HUES6 (cell line): ENCODE measurements at regions not wholly inside any gene's neighbourhood (a gene's known extent, or its start where the extent isn't known, plus 50 kb on each side); places are given as distances from the start of the nearest gene placed in this dataset.

Source experiments
- H3K27ac ChIP-seq: 2 replicates; pipeline ENCODE4 v1.7.0; 2013; ENCODE audit warnings: low read depth, mild to moderate bottlenecking, low read length, inconsistent platforms
- H3K27me3 ChIP-seq: 2 replicates; pipeline ENCODE4 v1.6.1; 2013; ENCODE audit warnings: low read length; ENCODE audit not compliant: control insufficient read depth, insufficient read depth
- H3K36me3 ChIP-seq: 2 replicates; pipeline ENCODE4 v1.6.1; 2013; ENCODE audit warnings: low read length; ENCODE audit not compliant: control insufficient read depth, insufficient read depth
- H3K4me1 ChIP-seq: 2 replicates; pipeline ENCODE4 v1.6.1; 2013; ENCODE audit warnings: low read length; ENCODE audit not compliant: control insufficient read depth, insufficient read depth
- H3K4me3 ChIP-seq: 2 replicates; pipeline ENCODE4 v1.5.1; 2013; ENCODE audit warnings: low read depth, low read length
- H3K9ac ChIP-seq: one replicate; pipeline ENCODE4 v1.6.1; 2013; ENCODE audit warnings: mild to moderate bottlenecking, low read length
- H3K9me3 ChIP-seq: 2 replicates; pipeline ENCODE4 v1.6.1; 2013; ENCODE audit warnings: low read depth, low read length; ENCODE audit not compliant: control insufficient read depth, insufficient read depth

DNA sequence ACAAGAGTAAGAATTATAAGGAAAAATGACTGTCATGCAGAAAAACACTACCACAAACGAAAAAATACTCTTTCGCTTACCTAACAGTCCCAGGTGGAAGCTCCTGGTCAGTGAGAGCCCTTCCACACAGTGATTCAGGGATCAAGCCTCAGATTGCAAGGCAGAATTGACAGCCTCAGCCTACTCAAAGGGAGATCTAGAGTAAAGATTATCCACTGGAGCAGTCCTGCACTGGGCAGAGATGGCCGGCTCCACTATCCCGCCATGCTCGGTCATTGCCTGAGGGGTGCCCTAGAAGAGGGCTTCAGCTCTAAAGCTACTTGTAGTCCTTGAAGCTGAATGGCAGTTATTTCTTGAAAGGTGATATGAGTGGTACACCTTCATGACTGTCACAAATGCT lies 174.7 kb downstream of the TTC8 start:
- H3K4me1 ChIP-seq, result no peaks in the 10 kb centered on the region
- H3K27ac ChIP-seq, result no peak overlapping the region
- 0 out of 2 replicates have a peak, but pooled peaks cover 3% of the 10 kb centered on the region for H3K9me3 ChIP-seq

DNA sequence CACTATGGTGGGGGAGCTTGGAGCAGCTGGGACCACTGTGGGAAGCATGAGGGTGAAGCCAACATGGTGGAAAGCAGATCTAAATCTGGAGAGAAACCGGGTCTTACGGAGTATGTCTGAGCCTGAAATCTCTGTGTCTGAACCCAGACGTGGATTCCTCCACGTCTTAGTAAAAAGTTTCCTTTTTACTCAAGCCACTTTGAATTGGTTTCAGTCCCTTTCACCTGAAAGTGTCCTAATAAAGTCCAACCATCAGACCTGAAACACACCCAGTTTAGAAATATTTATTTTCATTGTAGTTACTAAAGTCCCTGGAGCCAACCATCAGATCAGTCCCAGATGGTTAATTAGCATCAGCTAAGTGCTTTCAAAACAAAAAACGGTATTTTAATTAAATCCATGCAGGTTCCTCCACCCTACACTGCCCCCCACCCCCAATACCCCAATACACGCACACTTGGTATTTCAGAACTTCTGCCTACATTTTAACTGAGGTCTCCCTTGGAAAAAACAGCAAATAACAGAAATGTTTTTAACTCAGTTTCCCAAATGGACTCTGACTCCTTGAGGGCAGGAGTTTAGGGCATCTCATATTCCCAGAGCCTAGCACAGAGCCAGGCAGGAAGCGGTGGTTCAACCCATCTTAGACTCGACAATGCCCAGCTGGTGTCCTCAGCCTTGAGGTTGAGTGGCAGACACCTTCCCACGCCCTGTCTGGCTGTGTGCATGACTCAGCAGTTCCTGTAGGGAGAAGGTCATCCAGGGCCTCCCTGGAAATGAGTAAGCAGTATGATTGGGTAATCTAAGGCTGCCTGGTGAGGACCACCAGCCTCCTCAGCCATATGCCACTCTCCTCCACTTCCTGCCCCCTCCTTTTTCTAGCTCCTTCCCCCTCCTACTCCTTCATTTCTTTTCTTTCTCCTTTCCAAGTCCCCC lies 175.8 kb downstream of the TTC8 start:
- 0 out of 2 replicates have a peak, but pooled peaks cover 3% of the 10 kb centered on the region for H3K9me3 ChIP-seq
- H3K27ac ChIP-seq, result no peak overlapping the region
- no peaks in the 10 kb centered on the region for H3K4me1 ChIP-seq
- no peaks in the 10 kb centered on the region for H3K36me3 ChIP-seq
- no peaks in the 10 kb centered on the region for H3K27me3 ChIP-seq
- no peak overlapping the region for H3K4me3 ChIP-seq
- no peak overlapping the region for H3K9ac ChIP-seq

More for the DNA sequence above, 174.7 kb downstream of the TTC8 start:
- Histone ChIP-seq H3K9ac (no peak overlapping the region), H3K4me3 (no peak overlapping the region), H3K27me3 (no peaks in the 10 kb centered on the region), H3K36me3 (no peaks in the 10 kb centered on the region)

DNA sequence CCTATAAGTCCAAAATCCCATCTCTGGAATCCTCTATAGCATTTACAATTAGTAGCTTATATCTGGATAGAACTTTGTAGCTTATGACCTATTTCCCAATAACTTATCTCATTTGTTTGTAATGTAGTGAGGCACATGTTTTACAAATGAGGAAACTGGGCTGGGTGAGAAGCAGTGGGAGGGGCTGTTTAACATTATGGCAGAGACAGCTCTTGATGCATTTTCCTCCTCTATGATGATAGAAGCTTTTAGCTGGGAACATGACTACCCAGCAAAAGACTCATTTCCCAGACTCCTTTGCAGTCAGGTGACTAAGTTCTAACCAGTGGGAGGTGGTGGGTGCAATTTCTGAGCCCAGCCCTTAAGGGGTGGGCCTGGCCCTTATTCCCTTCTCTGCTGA lies 179.7 kb downstream of the TTC8 start:
- no peaks in the 10 kb centered on the region for H3K4me1 ChIP-seq
- 0 out of 2 replicates have a peak, but pooled peaks cover under 1% of the 10 kb centered on the region for H3K9me3 ChIP-seq
- no peaks in the 10 kb centered on the region for H3K36me3 ChIP-seq
- no peak overlapping the region for H3K4me3 ChIP-seq
- no peaks in the 10 kb centered on the region; the same call in 1 of the 2 replicates for H3K27me3 ChIP-seq
- H3K27ac ChIP-seq, result no peak overlapping the region
- no peak overlapping the region for H3K9ac ChIP-seq

DNA sequence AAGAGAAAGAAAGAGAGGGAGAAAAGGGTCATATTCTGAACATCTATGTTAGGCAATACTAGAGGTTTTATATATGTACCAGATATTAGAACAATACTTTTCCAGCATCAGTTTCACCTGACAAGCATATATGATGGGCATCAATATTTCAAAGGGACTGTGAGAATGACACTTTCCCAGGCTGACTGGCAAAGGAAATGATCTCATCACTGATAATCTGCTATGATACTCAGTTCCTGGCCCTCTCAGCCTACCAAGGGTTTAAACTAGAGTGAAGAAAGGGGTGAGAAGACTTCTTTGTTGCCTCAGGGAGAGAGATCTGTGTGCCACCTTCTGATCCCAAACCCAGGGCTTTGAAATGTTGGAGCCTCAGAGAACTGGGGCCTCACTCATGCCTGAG lies 183.5 kb downstream of the TTC8 start:
- Histone ChIP-seq H3K36me3 (no peaks in the 10 kb centered on the region), H3K27ac (no peak overlapping the region), H3K9ac (no peak overlapping the region), H3K4me1 (no peaks in the 10 kb centered on the region), H3K9me3 (no peaks in the 10 kb centered on the region), H3K27me3 (no peaks in the 10 kb centered on the region; the same call in 1 of the 2 replicates), H3K4me3 (no peak overlapping the region)

DNA sequence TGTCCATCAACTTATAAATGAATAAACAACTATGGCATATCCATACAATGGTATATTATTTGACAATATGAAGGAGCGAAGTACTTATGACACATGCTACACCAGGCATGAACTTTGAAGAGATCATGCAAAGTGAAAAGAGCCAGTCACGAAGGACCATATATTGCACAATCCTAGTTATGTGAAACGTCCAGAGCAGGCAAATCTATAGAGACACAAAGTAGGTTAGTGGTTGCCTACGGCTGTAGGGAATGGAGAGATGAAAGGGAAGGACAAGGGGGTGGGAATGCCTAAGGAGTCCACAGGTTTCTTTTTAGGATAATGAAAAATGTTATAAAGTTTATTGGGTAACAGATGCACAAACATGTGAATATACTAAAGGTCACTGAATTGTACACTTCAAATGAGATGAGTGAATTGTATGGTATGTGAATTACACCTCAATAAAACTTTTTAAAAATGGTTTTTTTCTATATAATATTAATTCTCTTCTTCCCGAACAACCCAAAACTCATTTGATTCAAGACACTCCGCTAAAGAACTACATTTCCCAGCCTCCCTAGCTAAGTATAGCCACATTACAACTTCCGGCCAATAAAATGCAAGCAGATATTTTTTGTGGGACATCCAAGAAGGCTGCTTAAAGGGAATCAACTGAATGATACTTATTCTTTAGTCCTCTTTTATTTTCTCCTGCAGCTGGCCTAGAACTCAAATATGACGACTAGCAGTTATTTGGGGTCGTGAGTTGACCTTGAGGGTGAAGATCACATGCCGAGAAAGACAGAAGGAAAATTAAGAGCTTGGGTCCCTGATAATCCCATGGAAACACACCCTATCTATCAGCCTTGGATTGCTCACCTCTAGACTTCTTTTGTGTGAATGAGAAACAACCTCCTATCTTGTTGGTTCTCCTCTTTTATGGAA lies 187.2 kb downstream of the TTC8 start:
- Histone ChIP-seq H3K4me1 (no peaks in the 10 kb centered on the region), H3K9ac (no peak overlapping the region), H3K27ac (no peak overlapping the region), H3K36me3 (no peaks in the 10 kb centered on the region), H3K27me3 (no peaks in the 10 kb centered on the region; the same call in 1 of the 2 replicates), H3K4me3 (no peak overlapping the region), H3K9me3 (peaks cover 5% of the 10 kb centered on the region; the same call in 1 of the 2 replicates)

DNA sequence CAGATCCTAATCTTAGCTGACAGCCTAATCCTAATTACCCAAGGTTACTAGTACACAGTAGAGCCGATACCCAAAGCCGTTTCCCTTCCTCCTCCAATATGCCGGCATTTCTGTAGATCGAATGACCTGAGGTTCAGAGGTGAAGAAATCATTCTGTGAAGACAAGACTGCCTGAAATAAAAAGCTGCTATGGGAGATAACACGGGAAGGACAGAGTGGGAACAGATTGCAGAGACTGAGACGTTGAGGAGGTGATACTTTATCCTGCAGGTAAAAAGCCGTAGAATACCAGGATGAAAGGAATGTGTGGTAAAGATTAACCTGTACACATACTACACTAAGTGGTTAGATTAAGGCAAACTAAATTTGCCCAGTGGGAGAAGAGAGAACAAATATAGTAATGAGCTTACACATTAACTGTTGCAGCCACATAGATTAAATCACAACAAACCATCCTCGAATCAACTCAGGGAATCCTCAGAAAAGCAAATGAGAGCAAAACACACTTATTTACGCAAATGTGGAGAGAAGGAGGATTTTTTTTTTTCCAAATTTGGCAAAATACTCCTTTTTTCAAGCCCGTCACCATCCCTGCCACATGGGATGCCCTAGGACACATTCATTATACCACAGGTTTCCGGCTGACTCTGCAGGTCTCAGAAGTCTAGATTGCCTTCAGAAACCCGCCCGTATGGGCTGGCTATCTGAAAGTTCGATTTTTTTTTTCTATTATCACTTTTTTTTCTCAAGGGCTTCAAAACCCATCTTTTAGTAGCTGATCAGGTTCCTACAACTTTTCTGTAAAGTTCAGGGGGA lies 188.0 kb downstream of the TTC8 start:
- H3K36me3 ChIP-seq, result no peaks in the 10 kb centered on the region
- no peaks in the 10 kb centered on the region; the same call in 1 of the 2 replicates for H3K27me3 ChIP-seq
- peaks cover 5% of the 10 kb centered on the region; the same call in 1 of the 2 replicates for H3K9me3 ChIP-seq
- no peak overlapping the region for H3K27ac ChIP-seq
- H3K9ac ChIP-seq, result no peak overlapping the region
- no peaks in the 10 kb centered on the region for H3K4me1 ChIP-seq
- no peak overlapping the region for H3K4me3 ChIP-seq

DNA sequence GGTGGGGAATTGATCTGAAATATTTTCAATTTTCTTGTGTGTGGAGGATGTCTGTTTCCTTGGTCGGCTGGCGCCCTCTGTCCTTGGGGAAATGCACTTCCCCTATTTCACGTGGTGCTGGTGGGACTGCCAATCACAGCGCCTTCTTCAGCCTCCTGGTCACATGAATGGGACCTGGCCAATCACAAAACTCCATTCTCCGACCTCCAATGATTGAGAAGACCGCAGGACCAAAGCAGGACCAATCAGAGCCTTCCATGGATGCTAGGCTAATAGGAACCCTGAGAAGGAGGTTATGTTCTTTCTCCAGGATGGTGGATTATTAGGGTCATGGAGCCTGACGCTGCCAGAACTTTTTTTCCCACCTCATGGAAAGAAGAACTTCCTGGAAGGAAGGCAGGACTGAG lies 188.7 kb downstream of the TTC8 start:
- H3K4me3 ChIP-seq, result no peak overlapping the region
- H3K27me3 ChIP-seq, result no peaks in the 10 kb centered on the region; the same call in 1 of the 2 replicates
- no peaks in the 10 kb centered on the region for H3K36me3 ChIP-seq
- no peak overlapping the region for H3K27ac ChIP-seq
- H3K9me3 ChIP-seq, result peaks cover 5% of the 10 kb centered on the region; the same call in 1 of the 2 replicates
- no peak overlapping the region for H3K9ac ChIP-seq
- H3K4me1 ChIP-seq, result no peaks in the 10 kb centered on the region

DNA sequence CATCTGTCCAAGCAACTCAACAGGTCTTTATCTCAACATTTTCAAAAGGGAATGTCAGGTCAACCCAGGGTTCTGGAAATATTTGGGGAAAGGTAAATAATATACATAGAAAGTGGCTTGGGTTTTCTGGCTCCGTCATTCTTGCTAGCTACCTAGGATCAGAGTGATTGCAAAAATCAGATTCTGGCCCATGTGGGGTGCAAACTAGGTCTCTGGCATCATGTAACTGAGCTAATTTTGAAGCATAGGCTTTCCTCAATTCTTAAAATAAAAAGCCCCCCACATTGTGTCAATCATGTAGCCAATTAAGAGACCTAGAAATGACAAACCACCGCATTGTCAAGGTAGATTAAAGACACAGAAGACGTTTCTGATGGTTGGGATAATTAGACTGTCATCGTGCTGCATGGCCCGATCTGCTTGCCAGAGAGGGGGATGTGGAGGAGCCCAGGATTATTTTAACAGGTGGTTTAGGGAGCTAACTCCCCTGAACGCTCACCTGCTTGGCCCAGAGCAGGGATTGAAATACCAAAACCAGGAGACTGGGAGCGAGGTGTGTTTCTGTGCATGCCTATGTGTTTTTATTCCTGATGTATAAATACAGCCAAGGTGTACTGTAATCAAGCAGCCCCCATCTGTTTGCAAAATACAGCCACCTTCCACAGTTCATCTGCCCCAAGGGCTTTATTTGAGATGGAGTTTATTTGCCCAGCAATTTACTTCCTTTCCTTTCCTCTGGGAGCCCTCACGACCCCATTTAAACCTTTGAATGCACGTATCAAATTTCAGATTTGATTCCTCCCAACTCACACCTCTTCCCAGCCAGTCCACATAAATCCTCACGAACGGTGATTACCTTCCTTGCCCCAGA lies 189.5 kb downstream of the TTC8 start:
- Histone ChIP-seq H3K27me3 (no peaks in the 10 kb centered on the region; the same call in none of the 2 replicates), H3K4me1 (no peaks in the 10 kb centered on the region), H3K9ac (no peak overlapping the region), H3K36me3 (no peaks in the 10 kb centered on the region), H3K4me3 (no peak overlapping the region), H3K27ac (no peak overlapping the region), H3K9me3 (peaks cover 5% of the 10 kb centered on the region; the same call in 1 of the 2 replicates)

DNA sequence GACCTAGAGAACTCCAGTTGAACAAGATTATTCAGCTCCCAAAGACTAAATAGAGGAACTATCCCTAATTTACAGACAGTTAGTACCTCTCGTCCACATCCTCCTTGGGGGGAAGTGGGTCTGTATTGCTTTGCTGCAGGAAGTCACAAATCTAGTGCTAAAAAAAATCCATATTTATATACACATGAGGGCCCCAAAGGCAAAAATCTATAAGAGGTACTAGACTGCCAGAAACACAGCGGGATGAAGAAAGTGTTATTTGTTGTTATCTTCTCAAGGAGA lies 190.1 kb downstream of the TTC8 start:
- H3K9ac ChIP-seq, result no peak overlapping the region
- H3K9me3 ChIP-seq, result peaks cover 5% of the 10 kb centered on the region; the same call in 1 of the 2 replicates
- H3K4me1 ChIP-seq, result no peaks in the 10 kb centered on the region
- H3K27me3 ChIP-seq, result no peaks in the 10 kb centered on the region; the same call in none of the 2 replicates
- no peak overlapping the region for H3K4me3 ChIP-seq
- no peak overlapping the region for H3K27ac ChIP-seq
- H3K36me3 ChIP-seq, result no peaks in the 10 kb centered on the region
